Small intestine (tissue), 7 donors: ENCODE measurements at regions not wholly inside any gene's neighbourhood (a gene's known extent, or its start where the extent isn't known, plus 50 kb on each side); places are given as distances from the start of the nearest gene placed in this dataset.
A peak's percentile ranks its signal among the peaks of the same experiment; 100 is the strongest.

Experiments
- DNase-seq, 2 donors: peaks; one replicate each; pipeline versions ENCODE4 v3.0.0 to v3.0.0-alpha.2; 2013
- FAIRE-seq: peaks from 2 replicates; lab custom pipeline; 2012; peaks lifted over from hg19 to GRCh38; lab: Jason Lieb, UNC
- H3K27ac ChIP-seq, 3 donors: one replicate each; pipeline ENCODE4 v1.5.1; 2013; ENCODE audit warnings: low read length in 2 of 3, mild to moderate bottlenecking in 2 of 3, control low read depth in 1 of 3, inconsistent platforms in 1 of 3, low read depth in 1 of 3, moderate library complexity in 1 of 3
- H3K27me3 ChIP-seq, 3 donors: one replicate each; pipeline ENCODE4 v1.6.1; 2013; ENCODE audit warnings: low read length in 3 of 3, inconsistent platforms in 1 of 3; ENCODE audit not compliant: control insufficient read depth in 3 of 3, insufficient read depth in 3 of 3
- H3K36me3 ChIP-seq, 3 donors: one replicate each; pipeline ENCODE4 v1.6.1; 2013; ENCODE audit warnings: low read length in 3 of 3, inconsistent platforms in 1 of 3, low read depth in 1 of 3, mild to moderate bottlenecking in 1 of 3, moderate library complexity in 1 of 3; ENCODE audit not compliant: control insufficient read depth in 3 of 3, insufficient read depth in 2 of 3
- H3K4me1 ChIP-seq, 3 donors: one replicate each; pipeline ENCODE4 v1.6.1; 2013; ENCODE audit warnings: low read length in 2 of 3, inconsistent platforms in 1 of 3, low read depth in 1 of 3, mild to moderate bottlenecking in 1 of 3, moderate library complexity in 1 of 3; ENCODE audit not compliant: control insufficient read depth in 3 of 3, insufficient read depth in 2 of 3
- H3K4me3 ChIP-seq, 3 donors: one replicate each; pipeline ENCODE4 v1.5.1; 2013; ENCODE audit warnings: low read length in 3 of 3, control low read depth in 1 of 3, inconsistent platforms in 1 of 3, low read depth in 1 of 3, mild to moderate bottlenecking in 1 of 3, moderate library complexity in 1 of 3
- H3K9me3 ChIP-seq, 2 donors: one replicate each; pipeline ENCODE4 v1.6.1; 2013; ENCODE audit warnings: low read depth in 1 of 2, low read length in 1 of 2; ENCODE audit not compliant: control insufficient read depth in 2 of 2, insufficient read depth in 1 of 2
- WGBS, 3 donors: extraction: QIAGEN DNeasy Blood & Tissue Kit; methylation state at CpG; one replicate each; pipeline ENCODE4 v1.1.7; 2013; 5-methylcytosine and 5-hydroxymethylcytosine counted together
- donor health status: healthy with polysubstance abuse.
- donor health status: control.
- donor health status: control.
- donor health status: Bipolar disorder and iron deficiency.
- donor health status: healthy.

DNA sequence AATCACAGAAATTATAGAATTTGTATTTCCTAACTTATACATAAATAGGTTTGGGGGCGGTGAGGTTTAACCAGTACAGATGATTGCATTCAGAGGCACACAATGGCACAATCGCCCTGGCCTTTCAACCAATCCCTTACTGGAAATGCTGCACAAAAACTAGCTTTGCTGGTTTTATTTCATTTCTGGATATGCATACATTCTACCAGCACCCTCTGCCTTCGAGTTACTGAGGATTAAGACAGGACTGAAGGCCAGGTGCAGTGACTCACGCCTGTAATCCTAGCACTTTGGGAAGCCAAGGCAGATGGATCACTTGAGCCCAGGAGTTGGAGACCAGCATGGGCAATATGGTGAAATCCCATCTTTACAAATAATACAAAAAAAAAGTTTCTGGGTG is 336.1 kb downstream of the ARRDC4 start:
- WGBS, 3 donors = 46 to 66% (median 52%) methylated on average over 4 of the region's 4 CpGs
- FAIRE-seq = no peak

DNA sequence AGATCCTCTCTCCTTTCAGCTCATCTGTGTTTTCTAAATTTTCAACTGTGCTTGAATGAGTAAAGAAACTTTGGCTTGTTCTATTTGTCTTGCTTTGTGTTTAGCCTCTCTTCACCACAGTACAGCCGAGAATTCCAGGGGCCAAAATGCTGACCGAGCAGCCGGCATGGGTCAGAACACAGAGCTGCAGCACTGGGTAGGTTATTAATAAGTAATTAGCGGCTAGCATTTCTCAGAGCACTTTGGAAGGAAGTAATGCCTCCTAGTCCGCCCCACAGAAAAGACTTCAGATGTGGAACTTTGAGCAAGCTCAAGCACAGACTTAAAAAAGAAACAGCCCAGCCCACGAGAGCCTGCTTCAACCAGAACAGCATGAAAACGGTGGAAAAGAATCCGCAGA is 343.9 kb downstream of the ARRDC4 start:
- WGBS, 3 donors = 64 to 65% (median 64%) methylated on average over 8 of the region's 8 CpGs
- FAIRE-seq = no peak
- Histone ChIP-seq H3K9me3 (peaks cover 0 to 6% of the 10 kb centered on the region in 2 donors), H3K36me3 (no peaks in the 10 kb centered on the region), H3K4me3 (no peak overlapping the region), H3K27me3 (peaks cover 0 to 4% (median 3%) of the 10 kb centered on the region in 3 donors), H3K27ac (no peak overlapping the region), H3K4me1 (no peaks in the 10 kb centered on the region)
- DNase-seq = no peak

More for the DNA sequence above, 336.1 kb downstream of the ARRDC4 start:
- peaks cover 0 to 26% (median 4%) of the 10 kb centered on the region in 3 donors for H3K27me3 ChIP-seq
- H3K27ac ChIP-seq = no peak overlapping the region
- no peak for DNase-seq
- H3K4me1 ChIP-seq = no peaks in the 10 kb centered on the region
- H3K9me3 ChIP-seq = no peaks in the 10 kb centered on the region
- H3K36me3 ChIP-seq = no peaks in the 10 kb centered on the region
- H3K4me3 ChIP-seq = no peak overlapping the region

DNA sequence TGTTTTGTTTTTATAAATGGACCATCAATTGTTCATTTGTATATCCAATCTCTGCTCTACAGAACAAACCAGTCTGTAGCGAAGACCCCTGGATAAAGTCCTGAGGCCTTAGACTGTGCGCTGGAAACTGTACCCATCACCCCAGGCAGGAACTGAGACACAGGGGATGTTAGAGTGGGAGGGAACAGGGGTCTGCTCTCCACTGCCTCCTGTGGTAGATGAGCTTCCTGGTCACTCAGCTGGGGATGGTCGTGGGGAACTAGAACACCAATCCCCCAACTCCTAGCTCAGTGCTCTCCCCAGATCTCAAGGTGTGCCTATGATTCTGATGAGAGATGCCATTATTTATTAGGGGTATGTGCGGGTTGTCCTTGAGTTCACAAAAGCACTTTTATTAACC is 340.2 kb upstream of the IGF1R start:
- Histone ChIP-seq H3K4me3 (no peak overlapping the region), H3K9me3 (peaks cover 0 to 5% of the 10 kb centered on the region in 2 donors), H3K27me3 (peaks cover 0 to 6% (median 4%) of the 10 kb centered on the region in 3 donors), H3K4me1 (no peaks in the 10 kb centered on the region), H3K36me3 (no peaks in the 10 kb centered on the region), H3K27ac (no peak overlapping the region)
- DNase-seq (no peak), FAIRE-seq (no peak)
- 76 to 86% (median 80%) methylated on average over 4 of the region's 4 CpGs for WGBS, 3 donors

DNA sequence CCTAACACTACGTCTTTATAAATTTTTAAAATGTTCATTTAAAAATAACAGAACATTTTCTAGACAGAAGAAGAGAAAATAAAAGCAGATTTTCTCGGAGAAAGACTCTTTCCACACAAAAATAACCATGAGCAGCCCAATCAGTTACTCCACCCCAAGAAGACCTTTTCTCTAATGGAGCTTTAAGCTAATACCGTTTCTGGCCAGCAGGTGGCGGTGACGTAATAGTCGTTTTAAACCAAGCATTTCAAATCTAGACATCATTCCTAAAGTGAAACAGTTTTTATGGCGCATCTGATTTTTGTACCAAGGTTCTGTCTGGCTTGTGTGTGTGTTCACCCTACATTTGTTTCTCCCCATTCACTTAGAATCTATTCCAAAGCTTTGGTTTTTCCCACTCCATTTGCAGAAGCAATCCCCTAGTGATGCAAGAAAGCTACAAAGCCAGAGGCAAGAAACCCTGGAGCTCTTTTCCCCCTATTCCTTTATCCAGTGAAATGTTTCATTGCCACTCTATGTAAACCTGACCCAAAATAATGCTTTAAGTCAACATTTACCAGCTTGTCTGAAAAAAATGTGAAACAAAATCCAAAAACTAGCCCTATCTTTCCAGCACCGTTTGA is 336.7 kb upstream of the IGF1R start:
- H3K27ac ChIP-seq = no peak overlapping the region
- 11 to 14% (median 12%) methylated on average over 8 of the region's 8 CpGs for WGBS, 3 donors
- H3K4me3 ChIP-seq = no peak overlapping the region
- peaks cover 0 to 3% of the 10 kb centered on the region in 2 donors for H3K9me3 ChIP-seq
- FAIRE-seq = no peak
- H3K27me3 ChIP-seq = peaks cover 0 to 4% (median 0%) of the 10 kb centered on the region in 3 donors
- no peaks in the 10 kb centered on the region for H3K4me1 ChIP-seq
- peak; percentile 72 to 82 for DNase-seq
- H3K36me3 ChIP-seq = no peaks in the 10 kb centered on the region

DNA sequence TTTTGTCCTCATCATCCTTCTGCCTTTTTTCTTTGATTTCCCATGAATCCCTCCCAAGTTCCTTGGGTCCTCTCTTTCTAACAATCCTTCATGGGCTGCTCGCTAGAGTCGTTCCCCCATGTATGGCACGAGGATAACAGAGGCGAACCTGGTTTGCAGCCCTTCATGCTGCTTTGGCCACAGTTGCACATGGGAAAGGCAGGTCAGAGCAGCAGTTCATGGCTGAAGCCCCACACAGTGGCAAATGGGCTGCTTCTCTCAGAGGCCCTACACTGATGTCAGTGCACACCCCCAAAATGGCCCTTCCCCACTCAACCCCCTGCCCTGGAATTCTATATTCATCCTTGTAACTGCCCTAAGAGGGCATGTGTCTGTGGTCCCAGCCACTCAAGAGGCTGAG is 335.4 kb upstream of the IGF1R start:
- H3K4me1 ChIP-seq = no peaks in the 10 kb centered on the region
- peaks cover 0 to 4% (median 0%) of the 10 kb centered on the region in 3 donors for H3K27me3 ChIP-seq
- peaks cover 0 to 2% of the 10 kb centered on the region in 2 donors for H3K9me3 ChIP-seq
- H3K4me3 ChIP-seq = no peak overlapping the region
- DNase-seq (no peak), FAIRE-seq (no peak)
- no peak overlapping the region for H3K27ac ChIP-seq
- WGBS, 3 donors = 67 to 84% (median 76%) methylated on average over 4 of the region's 4 CpGs
- no peaks in the 10 kb centered on the region for H3K36me3 ChIP-seq

DNA sequence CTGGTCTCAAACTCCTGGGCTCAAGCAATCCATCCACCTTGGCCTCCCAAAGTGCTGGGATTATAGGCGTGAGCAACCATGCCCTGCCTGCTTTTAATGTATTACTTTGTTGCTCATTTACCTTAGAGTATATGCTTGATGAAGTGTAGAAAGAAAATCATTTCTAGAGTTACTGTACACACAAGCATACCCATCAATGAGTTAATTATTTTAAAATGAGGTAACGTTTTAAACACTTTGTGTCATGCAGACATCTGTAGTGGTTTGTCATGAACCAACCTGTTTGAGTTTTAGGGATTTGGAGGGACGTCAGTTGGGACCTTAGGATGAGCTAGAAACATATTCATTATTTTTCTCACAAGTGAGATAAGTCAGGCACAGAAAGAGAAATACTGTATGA is 332.4 kb upstream of the IGF1R start:
- Histone ChIP-seq H3K4me3 (no peak overlapping the region), H3K4me1 (no peaks in the 10 kb centered on the region), H3K36me3 (no peaks in the 10 kb centered on the region), H3K9me3 (peaks cover 0 to 5% of the 10 kb centered on the region in 2 donors), H3K27me3 (peaks cover 0 to 4% (median 0%) of the 10 kb centered on the region in 3 donors), H3K27ac (no peak overlapping the region)
- DNase-seq (no peak), FAIRE-seq (no peak)
- 39 to 60% (median 40%) methylated on average over 3 of the region's 3 CpGs for WGBS, 3 donors

DNA sequence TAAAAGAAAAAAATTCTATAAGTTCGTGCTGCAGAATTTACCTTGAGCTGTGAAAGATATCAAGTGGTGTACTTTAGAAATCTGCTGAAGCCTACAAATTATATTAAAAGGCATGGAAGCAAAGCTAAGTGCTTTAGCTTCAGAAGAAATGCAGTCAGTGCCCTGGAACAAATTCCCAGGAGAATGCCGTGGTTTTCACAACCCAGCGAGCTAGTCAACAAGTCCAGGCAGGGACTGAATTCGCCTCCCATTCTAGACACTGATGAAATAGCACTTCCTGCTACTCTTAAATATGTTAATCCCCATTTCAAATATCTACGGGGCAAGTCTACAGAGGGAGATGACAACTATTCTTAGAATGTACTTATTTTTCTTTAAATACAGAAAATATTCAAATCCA is 326.4 kb upstream of the IGF1R start:
- Histone ChIP-seq H3K36me3 (no peaks in the 10 kb centered on the region), H3K4me1 (no peaks in the 10 kb centered on the region), H3K9me3 (peaks cover 0 to 12% of the 10 kb centered on the region in 2 donors), H3K27ac (no peak overlapping the region), H3K27me3 (no peaks in the 10 kb centered on the region), H3K4me3 (no peak overlapping the region)
- no peak for DNase-seq
- 55 to 66% (median 59%) methylated on average over 5 of the region's 5 CpGs for WGBS, 3 donors
- FAIRE-seq = no peak

DNA sequence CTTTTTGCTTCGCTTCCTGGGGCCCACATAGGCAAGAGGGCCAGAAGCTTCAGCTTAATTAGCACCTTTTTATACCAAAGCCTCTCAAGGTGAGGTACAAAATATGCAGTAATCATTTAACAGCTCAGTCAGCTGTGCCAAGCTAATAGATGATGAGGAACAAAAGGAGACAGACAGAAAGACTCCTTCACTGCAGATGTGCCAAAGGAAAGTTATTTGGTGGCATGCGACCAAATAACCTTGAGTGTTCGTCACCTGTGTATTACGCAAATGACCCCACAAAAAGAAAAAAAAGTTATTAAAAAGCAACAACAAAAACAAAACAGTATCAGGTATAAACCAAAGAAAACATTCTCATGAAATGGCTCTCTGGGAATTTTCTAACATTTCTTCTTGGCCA is 325.8 kb upstream of the IGF1R start:
- H3K36me3 ChIP-seq = no peaks in the 10 kb centered on the region
- H3K4me1 ChIP-seq = no peaks in the 10 kb centered on the region
- H3K27me3 ChIP-seq = no peaks in the 10 kb centered on the region
- DNase-seq = no peak
- peaks cover 0 to 12% of the 10 kb centered on the region in 2 donors for H3K9me3 ChIP-seq
- H3K27ac ChIP-seq = no peak overlapping the region
- no peak overlapping the region for H3K4me3 ChIP-seq
- FAIRE-seq = no peak
- 72 to 85% (median 75%) methylated on average over 4 of the region's 4 CpGs for WGBS, 3 donors
